ENCODE measurements at regions not wholly inside any gene's neighbourhood (a gene's known extent, or its start where the extent isn't known, plus 50 kb on each side); places are given as distances from the start of the nearest gene placed in this dataset.

- TF ChIP-seq, protein P1, sequence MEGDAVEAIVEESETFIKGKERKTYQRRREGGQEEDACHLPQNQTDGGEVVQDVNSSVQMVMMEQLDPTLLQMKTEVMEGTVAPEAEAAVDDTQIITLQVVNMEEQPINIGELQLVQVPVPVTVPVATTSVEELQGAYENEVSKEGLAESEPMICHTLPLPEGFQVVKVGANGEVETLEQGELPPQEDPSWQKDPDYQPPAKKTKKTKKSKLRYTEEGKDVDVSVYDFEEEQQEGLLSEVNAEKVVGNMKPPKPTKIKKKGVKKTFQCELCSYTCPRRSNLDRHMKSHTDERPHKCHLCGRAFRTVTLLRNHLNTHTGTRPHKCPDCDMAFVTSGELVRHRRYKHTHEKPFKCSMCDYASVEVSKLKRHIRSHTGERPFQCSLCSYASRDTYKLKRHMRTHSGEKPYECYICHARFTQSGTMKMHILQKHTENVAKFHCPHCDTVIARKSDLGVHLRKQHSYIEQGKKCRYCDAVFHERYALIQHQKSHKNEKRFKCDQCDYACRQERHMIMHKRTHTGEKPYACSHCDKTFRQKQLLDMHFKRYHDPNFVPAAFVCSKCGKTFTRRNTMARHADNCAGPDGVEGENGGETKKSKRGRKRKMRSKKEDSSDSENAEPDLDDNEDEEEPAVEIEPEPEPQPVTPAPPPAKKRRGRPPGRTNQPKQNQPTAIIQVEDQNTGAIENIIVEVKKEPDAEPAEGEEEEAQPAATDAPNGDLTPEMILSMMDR (IDR thresholded peaks at IDR 0.05; ENCODE audit: control extremely low read depth in 1 of 3, insufficient read depth in 1 of 3, low read depth in 1 of 3, low read length in 3 of 3): no peak
- TF ChIP-seq HDAC2 (IDR thresholded peaks at IDR 0.05; ENCODE audit: borderline replicate concordance in 1 of 2, low read depth in 2 of 2, low read length in 2 of 2): no peak
- TF ChIP-seq EZH2 (IDR thresholded peaks at IDR 0.05; ENCODE audit: low read depth, low read length, severe bottlenecking): no peak
- TF ChIP-seq POLR2AphosphoS5 (IDR thresholded peaks at IDR 0.05; ENCODE audit: low read depth, low read length): no peak
- no peak for TF ChIP-seq POLR2A (IDR thresholded peaks at IDR 0.05; ENCODE audit: control extremely low read depth in 1 of 2, low read depth in 2 of 2, low read length in 2 of 2)
- no peak for TF ChIP-seq ZNF274 (IDR thresholded peaks at IDR 0.05; ENCODE audit: borderline replicate concordance, extremely low read depth, low read length)
- no peak for TF ChIP-seq MAFK (IDR thresholded peaks at IDR 0.05; ENCODE audit: low read depth, low read length)
- no peak for TF ChIP-seq EP300 (IDR thresholded peaks at IDR 0.05; ENCODE audit: borderline replicate concordance in 1 of 2, low read depth in 2 of 2, low read length in 2 of 2)
- no peak for TF ChIP-seq FOSL1 (IDR thresholded peaks at IDR 0.05; ENCODE audit: insufficient read depth, low read depth, low read length)
- TF ChIP-seq, protein P2, sequence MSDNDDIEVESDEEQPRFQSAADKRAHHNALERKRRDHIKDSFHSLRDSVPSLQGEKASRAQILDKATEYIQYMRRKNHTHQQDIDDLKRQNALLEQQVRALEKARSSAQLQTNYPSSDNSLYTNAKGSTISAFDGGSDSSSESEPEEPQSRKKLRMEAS (IDR thresholded peaks at IDR 0.05): no peak
- no peak for TF ChIP-seq SIN3A (conservative IDR thresholded peaks at IDR 0.05 in 1 of 2, IDR thresholded peaks at IDR 0.05 in 1 of 2; ENCODE audit: low read depth in 1 of 2, low read length in 2 of 2)
- TF ChIP-seq RFX5 (IDR thresholded peaks at IDR 0.05; ENCODE audit: borderline replicate concordance, low read depth, low read length): no peak
- TF ChIP-seq CEBPB (IDR thresholded peaks at IDR 0.05; ENCODE audit: low read depth, low read length): no peak
Observed at GRCh38 chr14:51491776-51492175, 159.9 kb upstream of the FRMD6 start.

Data from H1 (cell line).